ENCODE measurements at regions not wholly inside any gene's neighbourhood (a gene's known extent, or its start where the extent isn't known, plus 50 kb on each side); places are given as distances from the start of the nearest gene placed in this dataset.
"Not testable (repeated sequence)": the region's sequence is repeated elsewhere in the genome, so short reads cannot be mapped to it uniquely, and the experiment has no call there.

- ATAC-seq; H3K27ac ChIP-seq (ENCODE audit: low read length); H3K36me3 Mint-ChIP-seq; H3K27me3 Mint-ChIP-seq (ENCODE audit: low read depth in 2 of 2); H3K27ac Mint-ChIP-seq; H3K9me3 ChIP-seq (ENCODE audit: control insufficient read depth, insufficient read depth, low read length); DNase-seq; H3K4me3 ChIP-seq (ENCODE audit: low read length); H3K27me3 ChIP-seq (ENCODE audit: control insufficient read depth, insufficient read depth, low read length); H3K9me3 Mint-ChIP-seq; H3K4me1 Mint-ChIP-seq; H3K36me3 ChIP-seq (ENCODE audit: control insufficient read depth, insufficient read depth, low read length); H3K4me3 Mint-ChIP-seq; H3K4me1 ChIP-seq (ENCODE audit: control insufficient read depth, insufficient read depth, low read length); intact Hi-C loops (cut with micrococcal nuclease): not testable (repeated sequence)
- 97% methylated on average over 5 of the region's 12 CpGs for WGBS (ENCODE audit: insufficient coverage)
These were observed 322.3 kb downstream of the CACNA1B start for GRCh38 chr9:138199917-138200316.

GRCh38 chr9:138200481-138201142 lies 323.0 kb downstream of the CACNA1B start:
- H3K4me1 ChIP-seq (ENCODE audit: control insufficient read depth, insufficient read depth, low read length); ATAC-seq; H3K9me3 Mint-ChIP-seq; intact Hi-C loops (cut with micrococcal nuclease); H3K4me3 Mint-ChIP-seq; DNase-seq; H3K27ac Mint-ChIP-seq; H3K36me3 Mint-ChIP-seq; H3K27me3 ChIP-seq (ENCODE audit: control insufficient read depth, insufficient read depth, low read length); H3K27me3 Mint-ChIP-seq (ENCODE audit: low read depth in 2 of 2); H3K4me3 ChIP-seq (ENCODE audit: low read length); H3K27ac ChIP-seq (ENCODE audit: low read length); H3K4me1 Mint-ChIP-seq; H3K36me3 ChIP-seq (ENCODE audit: control insufficient read depth, insufficient read depth, low read length); H3K9me3 ChIP-seq (ENCODE audit: control insufficient read depth, insufficient read depth, low read length): not testable (repeated sequence)
- 53% methylated on average over 1 of the region's 11 CpGs for WGBS (ENCODE audit: insufficient coverage)

GRCh38 chr9:138201167-138201889 lies 323.7 kb downstream of the CACNA1B start:
- H3K36me3 Mint-ChIP-seq; H3K27me3 ChIP-seq (ENCODE audit: control insufficient read depth, insufficient read depth, low read length); H3K4me3 Mint-ChIP-seq; H3K27me3 Mint-ChIP-seq (ENCODE audit: low read depth in 2 of 2); H3K9me3 Mint-ChIP-seq; H3K36me3 ChIP-seq (ENCODE audit: control insufficient read depth, insufficient read depth, low read length); H3K27ac ChIP-seq (ENCODE audit: low read length); intact Hi-C loops (cut with micrococcal nuclease); H3K9me3 ChIP-seq (ENCODE audit: control insufficient read depth, insufficient read depth, low read length); ATAC-seq; H3K4me1 Mint-ChIP-seq; H3K4me3 ChIP-seq (ENCODE audit: low read length); H3K27ac Mint-ChIP-seq; DNase-seq; H3K4me1 ChIP-seq (ENCODE audit: control insufficient read depth, insufficient read depth, low read length): not testable (repeated sequence)
- WGBS (ENCODE audit: insufficient coverage): 80% methylated on average over 3 of the region's 15 CpGs

- H3K27ac Mint-ChIP-seq; H3K27me3 Mint-ChIP-seq (ENCODE audit: low read depth in 2 of 2); H3K4me1 ChIP-seq (ENCODE audit: control insufficient read depth, insufficient read depth, low read length); H3K36me3 Mint-ChIP-seq; H3K9me3 ChIP-seq (ENCODE audit: control insufficient read depth, insufficient read depth, low read length); H3K4me3 Mint-ChIP-seq; H3K27ac ChIP-seq (ENCODE audit: low read length); ATAC-seq; H3K27me3 ChIP-seq (ENCODE audit: control insufficient read depth, insufficient read depth, low read length); H3K4me3 ChIP-seq (ENCODE audit: low read length); intact Hi-C loops (cut with micrococcal nuclease); H3K36me3 ChIP-seq (ENCODE audit: control insufficient read depth, insufficient read depth, low read length); H3K9me3 Mint-ChIP-seq; DNase-seq; H3K4me1 Mint-ChIP-seq: not testable (repeated sequence)
- whole genome bisulfite sequencing (ENCODE audit: insufficient coverage): 80% methylated on average over 7 of the region's 12 CpGs
These were observed 324.5 kb downstream of the CACNA1B start for GRCh38 chr9:138202043-138202442.

- 76% methylated on average over 5 of the region's 7 CpGs for WGBS (ENCODE audit: insufficient coverage)
- H3K4me3 ChIP-seq (ENCODE audit: low read length); intact Hi-C loops (cut with micrococcal nuclease); H3K4me1 ChIP-seq (ENCODE audit: control insufficient read depth, insufficient read depth, low read length); DNase-seq; ATAC-seq; H3K36me3 ChIP-seq (ENCODE audit: control insufficient read depth, insufficient read depth, low read length); H3K36me3 Mint-ChIP-seq; H3K27me3 Mint-ChIP-seq (ENCODE audit: low read depth in 2 of 2); H3K27ac ChIP-seq (ENCODE audit: low read length); H3K27ac Mint-ChIP-seq; H3K9me3 Mint-ChIP-seq; H3K9me3 ChIP-seq (ENCODE audit: control insufficient read depth, insufficient read depth, low read length); H3K4me3 Mint-ChIP-seq; H3K27me3 ChIP-seq (ENCODE audit: control insufficient read depth, insufficient read depth, low read length); H3K4me1 Mint-ChIP-seq: not testable (repeated sequence)
These were observed 325.7 kb downstream of the CACNA1B start for GRCh38 chr9:138203304-138203703.

- DNase-seq; H3K36me3 ChIP-seq (ENCODE audit: control insufficient read depth, insufficient read depth, low read length); H3K27ac Mint-ChIP-seq; ATAC-seq; H3K4me3 ChIP-seq (ENCODE audit: low read length); H3K27ac ChIP-seq (ENCODE audit: low read length); H3K36me3 Mint-ChIP-seq; H3K27me3 Mint-ChIP-seq (ENCODE audit: low read depth in 2 of 2); intact Hi-C loops (cut with micrococcal nuclease); H3K9me3 ChIP-seq (ENCODE audit: control insufficient read depth, insufficient read depth, low read length); H3K9me3 Mint-ChIP-seq; H3K4me1 ChIP-seq (ENCODE audit: control insufficient read depth, insufficient read depth, low read length); H3K4me1 Mint-ChIP-seq; H3K27me3 ChIP-seq (ENCODE audit: control insufficient read depth, insufficient read depth, low read length); H3K4me3 Mint-ChIP-seq: not testable (repeated sequence)
- 83% methylated on average over 8 of the region's 9 CpGs for WGBS (ENCODE audit: insufficient coverage)
These were observed 326.3 kb downstream of the CACNA1B start for GRCh38 chr9:138203872-138204271.

- H3K4me3 ChIP-seq (ENCODE audit: low read length); H3K9me3 Mint-ChIP-seq; H3K27me3 Mint-ChIP-seq (ENCODE audit: low read depth in 2 of 2); ATAC-seq; H3K27ac Mint-ChIP-seq; H3K9me3 ChIP-seq (ENCODE audit: control insufficient read depth, insufficient read depth, low read length); H3K27ac ChIP-seq (ENCODE audit: low read length); H3K4me1 Mint-ChIP-seq; H3K4me3 Mint-ChIP-seq; H3K4me1 ChIP-seq (ENCODE audit: control insufficient read depth, insufficient read depth, low read length); H3K36me3 ChIP-seq (ENCODE audit: control insufficient read depth, insufficient read depth, low read length); H3K36me3 Mint-ChIP-seq; intact Hi-C loops (cut with micrococcal nuclease); H3K27me3 ChIP-seq (ENCODE audit: control insufficient read depth, insufficient read depth, low read length); DNase-seq: not testable (repeated sequence)
- WGBS (ENCODE audit: insufficient coverage): 90% methylated on average over 1 of the region's 4 CpGs
These were observed 328.5 kb downstream of the CACNA1B start for GRCh38 chr9:138206108-138206507.

All from natural killer cell (primary cell).